Stimulated activated CD4-positive, alpha-beta T cell treated with anti-CD3 and anti-CD28 coated beads, TNF-alpha, amount 100 ng/mL, for 4 hours (primary cell): ENCODE measurements at regions not wholly inside any gene's neighbourhood (a gene's known extent, or its start where the extent isn't known, plus 50 kb on each side); places are given as distances from the start of the nearest gene placed in this dataset.

Experiments used
- DNase-seq, 3 experiments: peaks; one replicate each; pipeline ENCODE4 v3.0.0-alpha.2; 2020; ENCODE audit warnings: low read depth in 3 of 3

GRCh38 chr1:88371436-88372023 lies 312.5 kb upstream of the PKN2 start:
- DNase-seq, result no peak

GRCh38 chr1:88375977-88376376 lies 308.1 kb upstream of the PKN2 start:
- no peak for DNase-seq

- DNase-seq, result no peak
Observed at GRCh38 chr1:88376421-88376820, 307.7 kb upstream of the PKN2 start.

- DNase-seq, result no peak
Observed at GRCh38 chr1:88378560-88378959, 305.5 kb upstream of the PKN2 start.

- DNase-seq, result no peak
Observed at GRCh38 chr1:88394958-88395357, 289.1 kb upstream of the PKN2 start.

- DNase-seq, result no peak
Observed at GRCh38 chr1:88398338-88398737, 285.7 kb upstream of the PKN2 start.

- no peak for DNase-seq
Observed at GRCh38 chr1:88399690-88400089, 284.4 kb upstream of the PKN2 start.

GRCh38 chr1:88401313-88401712 lies 282.8 kb upstream of the PKN2 start:
- no peak for DNase-seq

GRCh38 chr1:88404582-88404981 lies 279.5 kb upstream of the PKN2 start:
- DNase-seq, result no peak

GRCh38 chr1:88407248-88407647 lies 276.8 kb upstream of the PKN2 start:
- no peak for DNase-seq

- no peak for DNase-seq
Observed at GRCh38 chr1:88421997-88422396, 262.1 kb upstream of the PKN2 start.

GRCh38 chr1:88433556-88433955 lies 250.5 kb upstream of the PKN2 start:
- no peak for DNase-seq

GRCh38 chr1:88434836-88435235 lies 249.2 kb upstream of the PKN2 start:
- no peak for DNase-seq

- DNase-seq, result no peak
Observed at GRCh38 chr1:88441022-88441421, 243.1 kb upstream of the PKN2 start.

- no peak for DNase-seq
Observed at GRCh38 chr1:88451856-88452255, 232.2 kb upstream of the PKN2 start.

- no peak for DNase-seq
Observed at GRCh38 chr1:88453295-88453694, 230.8 kb upstream of the PKN2 start.

- no peak for DNase-seq
Observed at GRCh38 chr1:88454781-88455180, 229.3 kb upstream of the PKN2 start.

GRCh38 chr1:88455621-88456256 lies 228.3 kb upstream of the PKN2 start:
- no peak for DNase-seq

GRCh38 chr1:88457197-88457596 lies 226.9 kb upstream of the PKN2 start:
- DNase-seq, result no peak

GRCh38 chr1:88461007-88461406 lies 223.1 kb upstream of the PKN2 start:
- no peak for DNase-seq

- no peak for DNase-seq
Observed at GRCh38 chr1:88462096-88462487, 222.0 kb upstream of the PKN2 start.

GRCh38 chr1:88462488-88463261 lies 221.4 kb upstream of the PKN2 start:
- DNase-seq, result no peak

- DNase-seq, result no peak
Observed at GRCh38 chr1:88463401-88463985, 220.6 kb upstream of the PKN2 start.
